HS-27A (cell line): ENCODE measurements at regions not wholly inside any gene's neighbourhood (a gene's known extent, or its start where the extent isn't known, plus 50 kb on each side); places are given as distances from the start of the nearest gene placed in this dataset.
"Not testable (repeated sequence)": the region's sequence is repeated elsewhere in the genome, so short reads cannot be mapped to it uniquely, and the experiment has no call there.

Experiments
- DNase-seq: peaks from one replicate; pipeline ENCODE4 v3.0.0-alpha.2; 2012; ENCODE audit warnings: low read depth, missing footprints

- DNase-seq = no peak
Measured at GRCh38 chr13:83470133-83470797, 412.0 kb downstream of the SLITRK1 start.

DNA sequence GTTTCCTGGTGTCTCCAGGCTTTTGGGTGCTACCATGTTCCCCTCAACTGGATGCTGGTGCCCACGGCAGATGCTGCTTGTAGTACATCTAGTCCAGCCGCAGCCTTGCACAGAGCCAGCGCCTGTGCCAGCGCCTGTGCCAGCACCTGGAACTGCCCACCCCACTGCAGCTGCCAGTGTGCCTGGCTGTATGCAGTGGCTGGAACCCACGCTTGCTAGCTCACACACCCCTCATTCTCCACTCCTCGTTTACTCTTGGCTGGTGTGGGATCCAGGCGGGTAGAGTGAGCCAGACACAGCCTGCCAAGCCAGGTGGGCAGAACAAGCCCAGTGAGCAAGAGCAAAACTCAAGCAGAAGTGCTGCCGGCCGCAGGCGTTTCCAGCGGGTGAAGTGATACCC, 428.6 kb downstream of the SLITRK1 start:
- DNase-seq = no peak

DNA sequence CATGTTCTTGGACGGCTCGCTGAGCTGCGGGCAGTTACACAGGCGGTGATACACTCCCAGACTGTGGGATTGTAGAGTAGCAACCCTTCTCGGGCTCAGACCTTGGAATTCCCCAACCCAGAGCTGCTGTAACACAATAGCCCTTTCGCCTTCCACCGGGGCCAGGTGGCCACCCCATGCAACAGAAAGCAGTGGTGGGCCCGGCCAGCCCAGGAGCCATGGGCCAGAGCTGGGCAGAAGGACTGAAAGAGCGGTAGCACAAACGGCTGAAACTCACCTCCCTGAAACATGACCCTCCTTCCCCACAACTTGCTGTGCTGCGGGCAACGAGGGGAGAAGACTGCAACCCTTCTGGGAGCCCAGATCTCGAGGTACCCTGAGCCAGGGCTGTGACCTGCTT, 429.0 kb downstream of the SLITRK1 start:
- no peak for DNase-seq

GRCh38 chr13:83452292-83452950, 429.9 kb downstream of the SLITRK1 start:
- no peak for DNase-seq

DNA sequence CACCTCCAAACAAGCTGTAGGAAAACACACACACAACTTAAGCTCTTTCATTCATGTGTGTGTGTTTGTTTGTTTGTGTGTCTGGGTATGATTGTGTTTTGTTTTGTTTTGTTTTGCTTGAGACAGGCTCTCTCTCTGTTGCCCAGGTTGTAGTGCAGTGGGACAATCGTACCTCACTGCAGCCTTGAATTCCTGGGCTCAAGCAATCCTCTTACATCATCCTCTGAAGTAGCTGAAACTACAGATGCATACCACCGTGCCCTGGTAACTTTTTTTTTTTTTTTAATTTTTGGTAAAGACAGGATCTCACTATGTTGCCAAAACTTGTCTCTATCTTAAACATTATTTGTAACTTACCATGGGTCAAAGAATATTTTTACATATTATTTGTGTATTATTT, 431.7 kb downstream of the SLITRK1 start:
- DNase-seq = no peak

- peak; percentile 31 for DNase-seq
Measured at GRCh38 chr13:83449668-83450395, 432.4 kb downstream of the SLITRK1 start.

GRCh38 chr13:83440465-83440864, 441.8 kb downstream of the SLITRK1 start:
- DNase-seq = no peak

- DNase-seq = not testable (repeated sequence)
Measured at GRCh38 chr13:83439464-83439863, 442.8 kb downstream of the SLITRK1 start.

DNA sequence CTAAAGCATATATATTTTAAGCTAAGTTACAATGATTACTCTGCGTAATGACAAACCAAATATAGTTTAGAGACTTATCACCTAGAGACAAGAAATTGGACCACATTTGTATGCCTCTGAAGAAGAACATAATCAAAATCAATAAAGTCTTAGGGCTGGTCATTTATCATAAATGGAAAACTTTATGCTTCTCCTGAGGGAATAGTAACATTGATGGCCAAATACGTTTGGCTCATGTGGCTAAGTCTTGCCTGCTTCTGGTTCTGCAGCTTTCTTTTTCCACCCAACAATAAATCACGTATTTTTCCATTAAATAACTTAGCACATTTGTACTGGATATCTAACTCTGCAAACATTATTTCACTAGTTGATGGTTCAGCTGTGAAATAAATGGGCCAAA, 458.4 kb downstream of the SLITRK1 start:
- no peak for DNase-seq

DNA sequence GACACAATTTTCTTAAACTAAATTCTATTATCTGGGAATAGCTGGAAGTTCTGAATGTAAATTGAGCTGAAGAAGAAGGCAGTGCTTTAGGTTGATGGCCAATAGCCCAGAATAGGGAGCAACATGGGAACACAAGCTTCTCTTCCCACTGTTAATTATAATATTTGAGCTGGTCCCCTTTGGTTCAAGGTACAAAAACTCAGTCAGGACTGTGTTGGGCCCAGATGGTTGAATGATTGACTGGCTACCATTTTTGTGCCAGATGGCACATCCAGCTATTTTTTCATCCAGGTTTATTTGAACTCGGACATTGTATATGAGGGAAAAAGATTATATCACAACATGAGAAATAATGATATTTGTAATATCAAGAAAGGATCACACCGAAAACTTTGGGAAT, 458.9 kb downstream of the SLITRK1 start:
- no peak for DNase-seq

DNA sequence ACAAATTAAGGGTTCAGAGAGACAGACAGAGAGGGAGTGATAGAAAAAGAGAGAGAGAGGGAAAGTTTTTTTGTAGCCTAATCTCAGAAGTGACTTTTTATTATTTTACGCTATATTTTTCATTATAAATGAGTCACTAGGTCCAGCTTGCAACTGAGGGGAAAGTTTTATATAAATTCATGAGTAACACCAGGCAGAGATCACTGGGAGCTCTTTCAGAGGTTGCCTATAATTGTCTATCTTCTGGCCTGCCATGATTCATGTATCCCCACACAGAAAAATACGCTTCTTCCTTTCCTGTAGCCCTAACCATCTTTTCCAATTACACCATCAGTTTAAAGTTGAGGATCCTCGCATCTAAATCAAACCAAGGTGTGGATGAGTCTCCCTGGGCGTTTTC, 467.9 kb downstream of the SLITRK1 start:
- no peak for DNase-seq

GRCh38 chr13:83386609-83387008, 495.7 kb downstream of the SLITRK1 start:
- no peak for DNase-seq

DNA sequence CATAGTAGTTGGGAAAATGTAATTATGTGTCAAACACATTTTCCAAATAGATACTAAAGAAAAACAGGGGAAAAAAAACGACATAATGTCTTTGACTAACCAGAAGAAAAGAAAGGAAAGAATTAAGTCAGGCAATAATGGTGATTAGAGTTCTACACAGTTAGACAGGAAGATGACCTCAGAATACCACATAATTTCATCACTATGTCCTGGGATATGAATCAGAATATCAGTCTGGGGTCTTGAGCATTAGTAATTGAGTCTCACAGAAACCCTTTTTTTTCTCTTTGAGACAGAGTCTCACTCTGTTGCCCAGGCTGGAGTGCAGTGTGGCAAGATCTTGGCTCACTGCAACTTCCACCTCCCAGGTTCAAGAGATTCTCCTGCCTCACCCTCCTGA, 503.4 kb downstream of the SLITRK1 start:
- no peak for DNase-seq

DNA sequence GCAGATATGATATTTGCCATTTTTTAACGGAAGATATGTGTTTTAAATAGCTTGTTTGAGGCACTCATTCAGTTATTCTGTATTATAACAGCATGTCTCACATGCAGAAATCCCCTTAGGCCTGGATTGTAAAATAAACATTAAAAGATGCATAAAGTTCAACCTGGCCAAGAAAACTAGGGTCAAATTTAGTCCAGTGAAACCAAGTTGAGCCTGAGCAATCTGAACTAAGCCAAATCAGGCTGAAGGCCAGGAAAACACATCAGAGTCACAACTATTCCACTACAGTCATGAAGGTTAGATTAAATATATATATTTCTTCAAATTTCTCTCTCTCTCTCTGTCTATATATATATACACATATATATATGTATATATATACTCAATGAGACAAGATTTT, 504.8 kb downstream of the SLITRK1 start:
- no peak for DNase-seq

- DNase-seq = no peak
Measured at GRCh38 chr13:83372786-83373185, 509.5 kb downstream of the SLITRK1 start.

- DNase-seq = no peak
Measured at GRCh38 chr13:83365723-83366122, 516.6 kb downstream of the SLITRK1 start.

DNA sequence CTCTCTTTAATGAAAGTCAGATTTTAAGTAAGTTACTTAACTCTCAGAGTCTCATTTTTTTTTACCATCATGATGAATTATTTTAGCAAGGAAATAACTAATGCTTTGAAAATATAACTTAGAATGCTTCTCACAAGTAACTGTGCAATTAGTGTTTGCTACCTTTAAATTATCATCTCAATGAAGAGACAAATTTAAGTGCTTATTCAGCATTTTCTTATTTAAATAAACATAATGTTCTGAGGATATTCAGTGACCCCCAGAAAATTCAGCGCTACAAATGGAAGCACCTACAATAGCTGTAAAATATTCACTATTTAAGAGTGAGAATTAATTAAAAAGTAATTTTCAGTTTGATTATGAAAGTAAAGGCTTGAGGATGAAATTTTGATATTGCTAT, 527.2 kb downstream of the SLITRK1 start:
- no peak for DNase-seq

DNA sequence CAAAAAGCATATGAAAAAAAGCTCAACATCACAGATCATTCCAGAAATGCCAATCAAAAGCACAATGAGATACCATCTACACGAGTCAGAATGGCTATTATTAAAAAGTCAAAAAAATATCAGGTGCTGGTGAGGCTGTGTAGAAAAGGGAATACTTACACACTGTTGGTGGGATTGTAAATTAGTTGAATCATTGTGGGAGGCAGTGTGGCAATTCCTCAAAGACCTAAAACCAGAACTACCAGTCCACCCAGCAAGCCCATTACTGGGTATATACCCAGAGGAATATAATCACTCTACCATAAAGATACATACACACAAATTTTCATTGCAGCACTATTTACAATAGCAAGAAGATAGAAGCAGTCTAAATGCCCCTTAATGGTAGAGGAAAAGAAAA, 529.9 kb downstream of the SLITRK1 start:
- DNase-seq = no peak

DNA sequence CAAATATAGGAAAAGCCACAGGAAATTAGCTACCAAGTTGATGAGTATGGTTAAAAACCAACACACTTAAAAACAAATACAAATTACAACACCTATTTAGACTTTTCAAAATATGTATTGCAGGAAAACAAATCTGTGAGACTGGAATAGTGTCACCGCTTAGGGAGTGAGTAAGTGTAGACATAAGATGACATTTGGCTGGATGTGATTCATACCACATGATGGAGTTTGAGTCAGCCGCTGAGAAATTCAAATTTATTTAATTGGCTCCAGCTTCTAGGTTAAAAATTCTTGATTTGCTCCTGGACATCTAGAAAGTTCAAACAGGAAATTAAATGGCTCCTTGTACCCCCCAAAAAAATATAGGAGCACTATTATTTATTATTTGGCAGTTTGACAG, 531.7 kb downstream of the SLITRK1 start:
- DNase-seq = no peak

GRCh38 chr13:83344518-83344917, 537.8 kb downstream of the SLITRK1 start:
- no peak for DNase-seq

DNA sequence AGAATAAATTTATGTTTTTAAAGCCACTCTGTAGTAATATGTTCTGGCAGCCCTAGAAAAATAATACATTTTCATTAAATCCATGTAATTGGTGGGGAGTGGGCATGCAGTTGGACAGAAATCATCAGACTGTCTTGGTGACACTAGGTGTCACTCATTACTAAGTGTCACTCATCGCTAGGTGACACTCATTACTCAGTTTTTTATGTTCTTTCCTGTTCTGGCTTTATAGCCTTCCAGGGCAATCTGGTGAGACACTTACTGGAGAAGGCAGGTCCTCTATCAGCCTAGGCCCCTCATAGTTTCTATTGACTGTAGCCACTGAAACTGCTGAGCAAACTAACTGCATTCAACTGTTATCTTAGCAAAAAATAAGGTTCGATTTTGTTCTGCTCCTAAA, 542.1 kb downstream of the SLITRK1 start:
- no peak for DNase-seq

DNA sequence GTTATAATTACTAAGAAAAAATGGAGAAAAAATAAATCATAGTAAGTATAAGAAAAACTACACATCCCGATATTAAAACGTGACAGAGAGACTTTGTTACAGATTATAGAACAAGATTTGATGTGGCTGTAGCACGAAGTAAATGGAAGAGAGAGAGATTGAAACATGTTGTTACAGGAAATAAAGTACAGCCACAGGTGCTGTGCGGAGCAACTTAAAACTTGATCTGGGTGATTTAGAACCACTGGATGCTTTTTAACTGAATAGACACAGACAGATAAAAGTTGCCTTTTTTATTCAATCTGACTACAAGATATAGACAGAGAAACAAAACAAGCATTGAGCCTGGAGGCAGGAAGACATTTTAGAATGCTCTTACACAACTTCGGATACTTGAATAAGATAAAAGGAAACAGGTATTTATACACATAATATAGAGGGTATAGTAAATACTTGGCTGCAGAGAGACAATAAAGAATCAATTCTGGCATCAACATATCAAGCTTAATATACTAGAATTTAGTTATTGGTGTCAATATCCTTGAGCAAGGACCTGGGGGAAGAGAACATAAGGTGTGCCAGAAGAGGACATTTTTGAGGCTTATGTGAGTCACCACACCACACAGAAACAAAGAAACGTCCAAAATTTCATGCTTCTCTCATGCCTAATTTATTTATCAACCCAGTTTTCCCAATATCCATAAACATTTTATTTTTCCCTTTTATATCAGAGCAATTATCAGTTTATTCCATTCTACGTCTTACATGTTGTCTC, 548.5 kb downstream of the SLITRK1 start:
- no peak for DNase-seq

DNA sequence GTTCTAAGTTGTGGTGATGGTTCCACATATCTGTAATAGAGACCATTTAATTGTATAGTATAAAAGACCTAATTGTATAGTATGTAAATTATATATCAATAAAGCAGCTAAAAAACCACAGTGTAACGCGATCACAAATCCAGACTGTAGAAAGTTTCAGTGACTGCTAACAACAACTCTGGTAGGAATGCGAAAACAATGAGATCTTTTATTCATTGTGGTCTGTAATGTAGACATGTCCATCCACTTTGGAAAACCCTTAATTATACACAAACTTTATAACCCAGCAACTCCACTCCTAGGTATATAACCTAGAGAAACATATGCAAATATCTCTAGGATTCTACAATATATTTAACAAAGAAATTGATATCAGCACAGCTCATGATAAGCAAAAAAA, 549.5 kb downstream of the SLITRK1 start:
- no peak for DNase-seq
